ENCODE measurements at regions not wholly inside any gene's neighbourhood (a gene's known extent, or its start where the extent isn't known, plus 50 kb on each side); places are given as distances from the start of the nearest gene placed in this dataset.

GRCh38 chr1:244242446-244242845, 191.4 kb downstream of the ZBTB18 start:
- no peaks in the 10 kb centered on the region for H3K9me3 ChIP-seq (ENCODE audit: insufficient read depth, low read length)
- no peak overlapping the region for H3K4me3 ChIP-seq (ENCODE audit: insufficient read length, low read depth)
- no peak overlapping the region for H3K9ac ChIP-seq (ENCODE audit: insufficient read length, low read depth)
- no peak for DNase-seq (ENCODE audit: low read depth, low spot score)
- H3K4me1 ChIP-seq (ENCODE audit: insufficient read depth, insufficient read length): no peaks in the 10 kb centered on the region
- no peaks in the 10 kb centered on the region for H3K27me3 ChIP-seq (ENCODE audit: insufficient read depth, insufficient read length)
- no peak for TF ChIP-seq SUZ12 (IDR thresholded peaks at IDR 0.05; ENCODE audit: extremely low read depth, insufficient read depth, insufficient read length)
- no peak for TF ChIP-seq YY1 (IDR thresholded peaks at IDR 0.05; ENCODE audit: insufficient read depth, insufficient read length)
- no peak for TF ChIP-seq ZNF274 (IDR thresholded peaks at IDR 0.05; ENCODE audit: low read depth, low read length)
- no peaks in the 10 kb centered on the region for H3K36me3 ChIP-seq (ENCODE audit: insufficient read depth, insufficient read length, low read length)

GRCh38 chr1:244246334-244246733, 195.3 kb downstream of the ZBTB18 start:
- DNase-seq (ENCODE audit: low read depth, low spot score): no peak
- no peaks in the 10 kb centered on the region for H3K36me3 ChIP-seq (ENCODE audit: insufficient read depth, insufficient read length, low read length)
- no peak overlapping the region for H3K4me3 ChIP-seq (ENCODE audit: insufficient read length, low read depth)
- TF ChIP-seq YY1 (IDR thresholded peaks at IDR 0.05; ENCODE audit: insufficient read depth, insufficient read length): no peak
- no peaks in the 10 kb centered on the region for H3K9me3 ChIP-seq (ENCODE audit: insufficient read depth, low read length)
- H3K9ac ChIP-seq (ENCODE audit: insufficient read length, low read depth): no peak overlapping the region
- H3K4me1 ChIP-seq (ENCODE audit: insufficient read depth, insufficient read length): no peaks in the 10 kb centered on the region
- H3K27me3 ChIP-seq (ENCODE audit: insufficient read depth, insufficient read length): no peaks in the 10 kb centered on the region

- no peak for DNase-seq (ENCODE audit: low read depth, low spot score)
- Histone ChIP-seq H3K4me1 (ENCODE audit: insufficient read depth, insufficient read length) (no peaks in the 10 kb centered on the region), H3K4me3 (ENCODE audit: insufficient read length, low read depth) (no peak overlapping the region), H3K36me3 (ENCODE audit: insufficient read depth, insufficient read length, low read length) (no peaks in the 10 kb centered on the region), H3K27me3 (ENCODE audit: insufficient read depth, insufficient read length) (no peaks in the 10 kb centered on the region), H3K9ac (ENCODE audit: insufficient read length, low read depth) (no peak overlapping the region), H3K9me3 (ENCODE audit: insufficient read depth, low read length) (no peaks in the 10 kb centered on the region)
- no peak for TF ChIP-seq ZNF274 (IDR thresholded peaks at IDR 0.05; ENCODE audit: low read depth, low read length)
- TF ChIP-seq SUZ12 (IDR thresholded peaks at IDR 0.05; ENCODE audit: extremely low read depth, insufficient read depth, insufficient read length): no peak
- TF ChIP-seq YY1 (IDR thresholded peaks at IDR 0.05; ENCODE audit: insufficient read depth, insufficient read length): no peak
Measured at GRCh38 chr1:244248426-244248825, 197.3 kb downstream of the ZBTB18 start.

- Histone ChIP-seq H3K4me3 (ENCODE audit: insufficient read length, low read depth) (no peak overlapping the region), H3K9ac (ENCODE audit: insufficient read length, low read depth) (no peak overlapping the region), H3K9me3 (ENCODE audit: insufficient read depth, low read length) (no peaks in the 10 kb centered on the region; the same call in 1 of the 2 replicates), H3K36me3 (ENCODE audit: insufficient read depth, insufficient read length, low read length) (no peaks in the 10 kb centered on the region), H3K27me3 (ENCODE audit: insufficient read depth, insufficient read length) (no peaks in the 10 kb centered on the region), H3K4me1 (ENCODE audit: insufficient read depth, insufficient read length) (no peaks in the 10 kb centered on the region)
- TF ChIP-seq SUZ12 (IDR thresholded peaks at IDR 0.05; ENCODE audit: extremely low read depth, insufficient read depth, insufficient read length) (no peak), ZNF274 (IDR thresholded peaks at IDR 0.05; ENCODE audit: low read depth, low read length) (no peak), YY1 (IDR thresholded peaks at IDR 0.05; ENCODE audit: insufficient read depth, insufficient read length) (no peak)
- DNase-seq (ENCODE audit: low read depth, low spot score): no peak
Measured at GRCh38 chr1:244252211-244252610, 199.5 kb downstream of the ADSS2 start.

GRCh38 chr1:244254467-244254866, 197.2 kb downstream of the ADSS2 start:
- Histone ChIP-seq H3K36me3 (ENCODE audit: insufficient read depth, insufficient read length, low read length) (no peaks in the 10 kb centered on the region), H3K9me3 (ENCODE audit: insufficient read depth, low read length) (no peaks in the 10 kb centered on the region; the same call in 1 of the 2 replicates), H3K9ac (ENCODE audit: insufficient read length, low read depth) (no peak overlapping the region), H3K4me3 (ENCODE audit: insufficient read length, low read depth) (no peak overlapping the region), H3K4me1 (ENCODE audit: insufficient read depth, insufficient read length) (no peaks in the 10 kb centered on the region), H3K27me3 (ENCODE audit: insufficient read depth, insufficient read length) (no peaks in the 10 kb centered on the region)
- TF ChIP-seq ZNF274 (IDR thresholded peaks at IDR 0.05; ENCODE audit: low read depth, low read length): no peak
- TF ChIP-seq YY1 (IDR thresholded peaks at IDR 0.05; ENCODE audit: insufficient read depth, insufficient read length): no peak
- no peak for TF ChIP-seq SUZ12 (IDR thresholded peaks at IDR 0.05; ENCODE audit: extremely low read depth, insufficient read depth, insufficient read length)
- no peak for DNase-seq (ENCODE audit: low read depth, low spot score)

GRCh38 chr1:244255426-244255965, 196.2 kb downstream of the ADSS2 start:
- DNase-seq (ENCODE audit: low read depth, low spot score): no peak
- no peaks in the 10 kb centered on the region; the same call in 1 of the 2 replicates for H3K9me3 ChIP-seq (ENCODE audit: insufficient read depth, low read length)
- no peaks in the 10 kb centered on the region for H3K4me1 ChIP-seq (ENCODE audit: insufficient read depth, insufficient read length)
- no peak for TF ChIP-seq YY1 (IDR thresholded peaks at IDR 0.05; ENCODE audit: insufficient read depth, insufficient read length)
- H3K27me3 ChIP-seq (ENCODE audit: insufficient read depth, insufficient read length): no peaks in the 10 kb centered on the region
- H3K4me3 ChIP-seq (ENCODE audit: insufficient read length, low read depth): no peak overlapping the region
- H3K9ac ChIP-seq (ENCODE audit: insufficient read length, low read depth): no peak overlapping the region
- H3K36me3 ChIP-seq (ENCODE audit: insufficient read depth, insufficient read length, low read length): no peaks in the 10 kb centered on the region

- no peaks in the 10 kb centered on the region for H3K4me1 ChIP-seq (ENCODE audit: insufficient read depth, insufficient read length)
- H3K4me3 ChIP-seq (ENCODE audit: insufficient read length, low read depth): no peak overlapping the region
- H3K36me3 ChIP-seq (ENCODE audit: insufficient read depth, insufficient read length, low read length): no peaks in the 10 kb centered on the region
- H3K27me3 ChIP-seq (ENCODE audit: insufficient read depth, insufficient read length): no peaks in the 10 kb centered on the region
- TF ChIP-seq SUZ12 (IDR thresholded peaks at IDR 0.05; ENCODE audit: extremely low read depth, insufficient read depth, insufficient read length) (no peak), ZNF274 (IDR thresholded peaks at IDR 0.05; ENCODE audit: low read depth, low read length) (no peak), YY1 (IDR thresholded peaks at IDR 0.05; ENCODE audit: insufficient read depth, insufficient read length) (no peak)
- H3K9me3 ChIP-seq (ENCODE audit: insufficient read depth, low read length): no peaks in the 10 kb centered on the region; the same call in 1 of the 2 replicates
- no peak overlapping the region for H3K9ac ChIP-seq (ENCODE audit: insufficient read length, low read depth)
- DNase-seq (ENCODE audit: low read depth, low spot score): no peak
Measured at GRCh38 chr1:244256086-244256676, 195.5 kb downstream of the ADSS2 start.

Measured in NT2/D1 (cell line).